Choroid plexus epithelial cell (primary cell): ENCODE measurements at regions not wholly inside any gene's neighbourhood (a gene's known extent, or its start where the extent isn't known, plus 50 kb on each side); places are given as distances from the start of the nearest gene placed in this dataset.

ENCODE experiments used
- DNase-seq: peaks from one replicate; pipeline ENCODE4 v3.0.0-alpha.2; 2010; ENCODE audit warnings: low read depth
- H3K4me3 ChIP-seq: 2 replicates; pipeline ENCODE4 v1.5.1; 2011; ENCODE audit warnings: low read depth, mild to moderate bottlenecking, control low read depth, low read length, moderate library complexity
- CTCF ChIP-seq: conservative IDR thresholded peaks from 2 replicates; pipeline ENCODE4 v1.5.1; 2011; ENCODE audit warnings: low read depth, mild to moderate bottlenecking, control low read depth, inconsistent platforms, low read length, moderate library complexity

- TF ChIP-seq CTCF, result no peak
- DNase-seq, result no peak
- H3K4me3 ChIP-seq, result no peak overlapping the region
Observed at GRCh38 chr10:37684765-37685164, 172.6 kb downstream of the ZNF248 start.

GRCh38 chr10:37682617-37683016, 174.8 kb downstream of the ZNF248 start:
- TF ChIP-seq CTCF, result no peak
- no peak overlapping the region for H3K4me3 ChIP-seq
- no peak for DNase-seq

- H3K4me3 ChIP-seq, result no peak overlapping the region
- no peak for TF ChIP-seq CTCF
- DNase-seq, result no peak
Observed at GRCh38 chr10:37681617-37681999, 175.8 kb downstream of the ZNF248 start.

GRCh38 chr10:37680716-37681616, 176.4 kb downstream of the ZNF248 start:
- no peak for TF ChIP-seq CTCF

GRCh38 chr10:37680243-37680683, 177.1 kb downstream of the ZNF248 start:
- no peak overlapping the region for H3K4me3 ChIP-seq
- TF ChIP-seq CTCF, result no peak
- no peak for DNase-seq

More at GRCh38 chr10:37680716-37681616, 176.4 kb downstream of the ZNF248 start:
- H3K4me3 ChIP-seq, result no peak overlapping the region
- DNase-seq, result no peak

- H3K4me3 ChIP-seq, result no peak overlapping the region
- no peak for DNase-seq
- no peak for TF ChIP-seq CTCF
Observed at GRCh38 chr10:37679465-37679864, 177.9 kb downstream of the ZNF248 start.

- DNase-seq, result no peak
- no peak for TF ChIP-seq CTCF
- H3K4me3 ChIP-seq, result no peak overlapping the region
Observed at GRCh38 chr10:37675449-37675848, 182.0 kb downstream of the ZNF248 start.
